ENCODE measurements at regions not wholly inside any gene's neighbourhood (a gene's known extent, or its start where the extent isn't known, plus 50 kb on each side); places are given as distances from the start of the nearest gene placed in this dataset.
"Not testable (repeated sequence)": the region's sequence is repeated elsewhere in the genome, so short reads cannot be mapped to it uniquely, and the experiment has no call there.

DNA sequence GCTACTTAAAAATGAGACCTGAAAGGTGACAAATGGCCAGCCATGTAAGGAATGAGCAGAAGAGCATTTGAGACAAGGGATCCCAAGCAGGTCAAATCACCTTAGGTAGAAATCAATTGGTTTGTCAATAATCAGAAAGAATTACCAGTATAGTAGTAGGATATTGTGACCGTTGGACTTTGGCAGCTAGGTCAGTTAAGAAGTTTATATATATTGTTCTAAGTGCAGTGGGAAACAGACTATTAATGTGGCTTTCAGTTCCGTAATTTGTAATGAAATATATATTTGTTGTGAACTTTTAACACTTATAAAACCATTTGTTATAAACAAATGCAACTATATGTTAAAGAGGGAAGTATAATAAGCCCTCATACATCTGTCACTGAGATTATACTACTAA is 807.9 kb upstream of the SPRY2 start:
- H3K4me3 ChIP-seq (IDR thresholded peaks at IDR 0.05; ENCODE audit: insufficient read depth, low read depth, low read length), result no peak overlapping the region
- no peaks in the 10 kb centered on the region for H3K79me2 ChIP-seq (ENCODE audit: insufficient read depth, low read depth)
- H3K4me1 ChIP-seq (ENCODE audit: low read depth, poor library complexity, severe bottlenecking), result no peaks in the 10 kb centered on the region
- no peak overlapping the region for H3K9ac ChIP-seq
- no peak overlapping the region for H2AFZ ChIP-seq (ENCODE audit: low read depth)
- TF ChIP-seq, protein P1, sequence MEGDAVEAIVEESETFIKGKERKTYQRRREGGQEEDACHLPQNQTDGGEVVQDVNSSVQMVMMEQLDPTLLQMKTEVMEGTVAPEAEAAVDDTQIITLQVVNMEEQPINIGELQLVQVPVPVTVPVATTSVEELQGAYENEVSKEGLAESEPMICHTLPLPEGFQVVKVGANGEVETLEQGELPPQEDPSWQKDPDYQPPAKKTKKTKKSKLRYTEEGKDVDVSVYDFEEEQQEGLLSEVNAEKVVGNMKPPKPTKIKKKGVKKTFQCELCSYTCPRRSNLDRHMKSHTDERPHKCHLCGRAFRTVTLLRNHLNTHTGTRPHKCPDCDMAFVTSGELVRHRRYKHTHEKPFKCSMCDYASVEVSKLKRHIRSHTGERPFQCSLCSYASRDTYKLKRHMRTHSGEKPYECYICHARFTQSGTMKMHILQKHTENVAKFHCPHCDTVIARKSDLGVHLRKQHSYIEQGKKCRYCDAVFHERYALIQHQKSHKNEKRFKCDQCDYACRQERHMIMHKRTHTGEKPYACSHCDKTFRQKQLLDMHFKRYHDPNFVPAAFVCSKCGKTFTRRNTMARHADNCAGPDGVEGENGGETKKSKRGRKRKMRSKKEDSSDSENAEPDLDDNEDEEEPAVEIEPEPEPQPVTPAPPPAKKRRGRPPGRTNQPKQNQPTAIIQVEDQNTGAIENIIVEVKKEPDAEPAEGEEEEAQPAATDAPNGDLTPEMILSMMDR (conservative IDR thresholded peaks at IDR 0.05; ENCODE audit: low read depth, low read length), result no peak
- H4K20me1 ChIP-seq (ENCODE audit: insufficient read depth), result no peaks in the 10 kb centered on the region
- no peak overlapping the region for H3K27ac ChIP-seq
- H3K4me2 ChIP-seq, result no peak overlapping the region
- H3K36me3 ChIP-seq (ENCODE audit: insufficient read depth), result no peaks in the 10 kb centered on the region
- no peaks in the 10 kb centered on the region for H3K27me3 ChIP-seq (ENCODE audit: insufficient read depth, low read depth)

DNA sequence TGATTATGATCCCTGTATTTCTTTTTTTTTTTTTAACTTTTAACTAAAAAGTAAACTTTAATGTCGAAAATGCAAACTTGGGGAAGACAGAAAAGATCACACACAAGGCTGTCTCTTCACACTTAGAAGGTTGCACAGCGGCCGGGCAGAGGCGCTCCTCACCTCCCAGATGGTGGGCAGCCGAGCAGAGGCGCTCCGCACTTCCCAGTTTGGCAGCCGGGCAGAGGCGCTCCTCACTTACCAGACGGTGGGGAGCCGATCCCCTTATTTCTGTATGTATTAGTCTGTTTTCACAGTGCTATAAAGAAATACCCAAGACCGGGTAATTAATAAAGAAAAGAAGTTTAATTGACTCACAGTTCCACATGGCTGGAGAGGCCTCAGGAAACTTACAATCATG is 805.6 kb upstream of the SPRY2 start:
- not testable (repeated sequence) for H3K27ac ChIP-seq; H2AFZ ChIP-seq (ENCODE audit: low read depth); H3K79me2 ChIP-seq (ENCODE audit: insufficient read depth, low read depth); H3K4me1 ChIP-seq (ENCODE audit: low read depth, poor library complexity, severe bottlenecking); H3K27me3 ChIP-seq (ENCODE audit: insufficient read depth, low read depth); H4K20me1 ChIP-seq (ENCODE audit: insufficient read depth); H3K4me2 ChIP-seq; H3K36me3 ChIP-seq (ENCODE audit: insufficient read depth); H3K9ac ChIP-seq; H3K4me3 ChIP-seq (IDR thresholded peaks at IDR 0.05; ENCODE audit: insufficient read depth, low read depth, low read length)

DNA sequence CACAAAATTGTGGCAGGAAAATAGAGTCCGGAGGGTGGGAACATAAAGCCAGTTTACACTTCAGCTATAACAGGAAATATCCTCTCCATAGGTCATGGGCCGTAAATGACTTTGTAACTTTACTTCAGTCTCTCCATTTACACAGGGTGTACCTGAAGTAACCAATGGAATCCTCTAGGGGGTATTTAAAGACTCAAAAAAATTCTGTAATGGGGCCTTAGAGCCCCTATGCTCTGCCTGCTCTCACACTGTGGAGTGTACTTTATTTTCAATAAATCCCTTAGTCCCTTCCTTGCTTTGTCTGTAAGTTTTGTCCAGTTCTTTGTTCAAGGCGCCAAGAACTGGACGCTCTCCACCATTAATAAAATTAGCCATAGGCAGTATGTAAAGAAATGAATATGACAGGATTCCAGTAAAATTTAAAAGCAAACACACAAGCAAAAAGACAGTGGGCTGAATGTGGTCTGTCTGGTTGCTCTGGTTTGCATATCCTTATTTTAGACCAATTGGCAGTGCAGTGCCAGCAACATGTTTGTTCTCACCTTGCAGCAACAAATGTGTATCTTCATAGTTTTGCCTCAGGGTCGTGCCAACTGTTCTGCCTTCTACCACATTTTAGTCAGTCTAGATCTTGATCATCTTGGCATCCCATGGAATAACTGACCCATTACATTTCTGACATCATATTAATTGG is 801.5 kb upstream of the SPRY2 start:
- Histone ChIP-seq H3K36me3 (ENCODE audit: insufficient read depth) (no peaks in the 10 kb centered on the region), H4K20me1 (ENCODE audit: insufficient read depth) (no peaks in the 10 kb centered on the region), H3K4me3 (IDR thresholded peaks at IDR 0.05; ENCODE audit: insufficient read depth, low read depth, low read length) (no peak overlapping the region), H3K9ac (no peak overlapping the region), H2AFZ (ENCODE audit: low read depth) (no peak overlapping the region), H3K27me3 (ENCODE audit: insufficient read depth, low read depth) (no peaks in the 10 kb centered on the region), H3K4me1 (ENCODE audit: low read depth, poor library complexity, severe bottlenecking) (no peaks in the 10 kb centered on the region), H3K4me2 (no peak overlapping the region), H3K79me2 (ENCODE audit: insufficient read depth, low read depth) (no peaks in the 10 kb centered on the region), H3K27ac (no peak overlapping the region)
- TF ChIP-seq, protein P1 (conservative IDR thresholded peaks at IDR 0.05; ENCODE audit: low read depth, low read length), result no peak

DNA sequence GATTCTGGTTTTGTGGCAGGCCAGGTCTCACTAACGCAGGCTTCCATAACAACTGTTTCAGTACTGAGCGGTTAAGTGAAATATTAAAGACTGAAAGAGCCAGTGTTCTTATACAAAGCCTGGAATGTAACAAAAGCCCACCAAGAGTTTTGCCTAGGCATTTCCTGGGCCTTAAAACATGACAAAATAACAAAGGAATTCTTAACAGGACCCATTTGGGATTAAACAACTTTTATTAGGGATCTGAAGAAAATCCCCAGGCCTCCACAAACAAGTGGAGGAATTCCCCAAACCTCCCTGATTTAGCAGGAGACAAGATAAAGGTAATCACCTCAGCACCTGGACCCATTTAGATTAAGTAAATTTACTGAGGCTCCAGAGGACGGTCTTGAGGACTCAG is 799.7 kb upstream of the SPRY2 start:
- Histone ChIP-seq H3K4me1 (ENCODE audit: low read depth, poor library complexity, severe bottlenecking) (no peaks in the 10 kb centered on the region), H3K9ac (no peak overlapping the region), H3K79me2 (ENCODE audit: insufficient read depth, low read depth) (no peaks in the 10 kb centered on the region), H2AFZ (ENCODE audit: low read depth) (no peak overlapping the region), H4K20me1 (ENCODE audit: insufficient read depth) (no peaks in the 10 kb centered on the region), H3K27ac (no peak overlapping the region), H3K36me3 (ENCODE audit: insufficient read depth) (no peaks in the 10 kb centered on the region), H3K4me2 (no peak overlapping the region), H3K4me3 (IDR thresholded peaks at IDR 0.05; ENCODE audit: insufficient read depth, low read depth, low read length) (no peak overlapping the region), H3K27me3 (ENCODE audit: insufficient read depth, low read depth) (no peaks in the 10 kb centered on the region)
- TF ChIP-seq, protein P1 (conservative IDR thresholded peaks at IDR 0.05; ENCODE audit: low read depth, low read length), result no peak

DNA sequence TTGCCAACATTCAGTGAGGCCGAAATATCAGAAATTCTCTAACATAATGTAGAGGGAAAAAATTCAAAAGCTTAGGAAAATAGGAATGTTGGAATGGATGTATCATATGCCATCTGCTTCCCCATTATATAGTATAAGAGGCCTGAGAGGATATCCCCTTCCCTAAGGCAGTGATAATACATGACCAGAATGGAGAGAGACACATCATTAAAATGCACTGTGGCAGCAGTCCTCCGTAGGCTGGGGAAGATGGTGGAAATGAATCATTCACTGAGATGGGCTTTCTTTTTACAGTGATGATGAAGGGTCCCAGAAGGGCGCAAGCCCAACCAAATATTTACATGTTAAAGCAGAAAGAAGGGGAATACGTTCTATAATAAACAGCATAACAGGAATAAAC is 799.1 kb upstream of the SPRY2 start:
- no peaks in the 10 kb centered on the region for H3K4me1 ChIP-seq (ENCODE audit: low read depth, poor library complexity, severe bottlenecking)
- no peak overlapping the region for H3K4me2 ChIP-seq
- no peaks in the 10 kb centered on the region for H3K79me2 ChIP-seq (ENCODE audit: insufficient read depth, low read depth)
- no peaks in the 10 kb centered on the region for H3K27me3 ChIP-seq (ENCODE audit: insufficient read depth, low read depth)
- H3K36me3 ChIP-seq (ENCODE audit: insufficient read depth), result no peaks in the 10 kb centered on the region
- H3K4me3 ChIP-seq (IDR thresholded peaks at IDR 0.05; ENCODE audit: insufficient read depth, low read depth, low read length), result no peak overlapping the region
- H3K9ac ChIP-seq, result no peak overlapping the region
- H2AFZ ChIP-seq (ENCODE audit: low read depth), result no peak overlapping the region
- no peak overlapping the region for H3K27ac ChIP-seq
- H4K20me1 ChIP-seq (ENCODE audit: insufficient read depth), result no peaks in the 10 kb centered on the region
- TF ChIP-seq, protein P1 (conservative IDR thresholded peaks at IDR 0.05; ENCODE audit: low read depth, low read length), result no peak

All from KMS-11 (cell line).